ENCODE measurements at regions not wholly inside any gene's neighbourhood (a gene's known extent, or its start where the extent isn't known, plus 50 kb on each side); places are given as distances from the start of the nearest gene placed in this dataset.

DNA sequence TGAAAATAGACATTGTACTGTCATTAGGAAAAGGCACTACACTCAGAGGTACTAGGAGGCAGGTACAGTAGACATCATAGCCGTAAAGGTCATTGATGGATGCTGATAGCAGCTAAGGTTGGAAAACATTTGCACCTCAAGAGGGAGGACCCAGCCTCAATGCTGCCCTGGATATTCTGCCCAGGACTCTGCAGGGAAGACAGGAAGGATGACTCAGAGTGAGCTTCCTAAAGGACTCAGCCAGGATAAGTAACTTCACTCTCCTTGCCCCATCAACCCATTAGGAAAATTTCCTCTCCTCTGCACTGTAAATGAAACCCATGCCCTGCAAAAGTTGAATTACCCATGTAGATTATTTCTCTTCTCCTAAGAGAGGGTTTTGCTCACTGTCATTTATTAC, 617.9 kb upstream of the MKI67 start:
- no peak for ATAC-seq

DNA sequence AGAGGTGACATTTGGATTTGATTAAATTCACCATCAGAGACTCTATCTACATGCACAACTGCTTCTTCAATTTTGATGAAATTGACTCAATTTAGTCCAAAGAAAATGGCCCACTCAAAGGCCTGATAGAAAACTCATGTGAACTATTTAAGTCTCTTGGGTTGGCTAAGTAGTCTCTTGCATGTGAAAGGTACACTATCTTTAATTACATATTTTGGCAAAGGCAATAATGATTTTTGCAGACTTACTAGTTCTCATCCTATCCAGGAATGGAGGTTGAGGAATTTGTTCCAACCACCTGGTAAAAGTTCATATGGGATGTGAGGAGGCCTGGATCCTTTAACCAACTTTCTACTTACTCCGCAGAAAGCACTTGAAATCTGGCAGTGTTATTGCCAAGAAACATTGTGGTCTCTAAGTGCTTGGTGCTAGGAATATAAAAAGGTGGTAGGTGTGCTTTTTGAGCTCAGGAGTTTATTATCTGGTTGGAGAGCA, 618.6 kb upstream of the MKI67 start:
- intact Hi-C loops (cut with DNase I): no loop called here
- Histone ChIP-seq H3K27me3 (no peaks in the 10 kb centered on the region), H3K27ac (no peak overlapping the region), H3K4me3 (no peak overlapping the region), H3K9me3 (no peaks in the 10 kb centered on the region), H3K4me1 (no peaks in the 10 kb centered on the region), H3K36me3 (no peaks in the 10 kb centered on the region)
- DNase-seq (no peak), ATAC-seq (no peak)
- TF ChIP-seq, protein P1, sequence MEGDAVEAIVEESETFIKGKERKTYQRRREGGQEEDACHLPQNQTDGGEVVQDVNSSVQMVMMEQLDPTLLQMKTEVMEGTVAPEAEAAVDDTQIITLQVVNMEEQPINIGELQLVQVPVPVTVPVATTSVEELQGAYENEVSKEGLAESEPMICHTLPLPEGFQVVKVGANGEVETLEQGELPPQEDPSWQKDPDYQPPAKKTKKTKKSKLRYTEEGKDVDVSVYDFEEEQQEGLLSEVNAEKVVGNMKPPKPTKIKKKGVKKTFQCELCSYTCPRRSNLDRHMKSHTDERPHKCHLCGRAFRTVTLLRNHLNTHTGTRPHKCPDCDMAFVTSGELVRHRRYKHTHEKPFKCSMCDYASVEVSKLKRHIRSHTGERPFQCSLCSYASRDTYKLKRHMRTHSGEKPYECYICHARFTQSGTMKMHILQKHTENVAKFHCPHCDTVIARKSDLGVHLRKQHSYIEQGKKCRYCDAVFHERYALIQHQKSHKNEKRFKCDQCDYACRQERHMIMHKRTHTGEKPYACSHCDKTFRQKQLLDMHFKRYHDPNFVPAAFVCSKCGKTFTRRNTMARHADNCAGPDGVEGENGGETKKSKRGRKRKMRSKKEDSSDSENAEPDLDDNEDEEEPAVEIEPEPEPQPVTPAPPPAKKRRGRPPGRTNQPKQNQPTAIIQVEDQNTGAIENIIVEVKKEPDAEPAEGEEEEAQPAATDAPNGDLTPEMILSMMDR (IDR thresholded peaks at IDR 0.05): no peak

More for the DNA sequence above, 617.9 kb upstream of the MKI67 start:
- Histone ChIP-seq H3K4me3 (no peak overlapping the region), H3K27me3 (no peaks in the 10 kb centered on the region), H3K4me1 (no peaks in the 10 kb centered on the region), H3K9me3 (no peaks in the 10 kb centered on the region), H3K36me3 (no peaks in the 10 kb centered on the region), H3K27ac (no peak overlapping the region)
- TF ChIP-seq, protein P1 (IDR thresholded peaks at IDR 0.05): no peak
- DNase-seq: no peak
- intact Hi-C loops (cut with DNase I): no loop called here

DNA sequence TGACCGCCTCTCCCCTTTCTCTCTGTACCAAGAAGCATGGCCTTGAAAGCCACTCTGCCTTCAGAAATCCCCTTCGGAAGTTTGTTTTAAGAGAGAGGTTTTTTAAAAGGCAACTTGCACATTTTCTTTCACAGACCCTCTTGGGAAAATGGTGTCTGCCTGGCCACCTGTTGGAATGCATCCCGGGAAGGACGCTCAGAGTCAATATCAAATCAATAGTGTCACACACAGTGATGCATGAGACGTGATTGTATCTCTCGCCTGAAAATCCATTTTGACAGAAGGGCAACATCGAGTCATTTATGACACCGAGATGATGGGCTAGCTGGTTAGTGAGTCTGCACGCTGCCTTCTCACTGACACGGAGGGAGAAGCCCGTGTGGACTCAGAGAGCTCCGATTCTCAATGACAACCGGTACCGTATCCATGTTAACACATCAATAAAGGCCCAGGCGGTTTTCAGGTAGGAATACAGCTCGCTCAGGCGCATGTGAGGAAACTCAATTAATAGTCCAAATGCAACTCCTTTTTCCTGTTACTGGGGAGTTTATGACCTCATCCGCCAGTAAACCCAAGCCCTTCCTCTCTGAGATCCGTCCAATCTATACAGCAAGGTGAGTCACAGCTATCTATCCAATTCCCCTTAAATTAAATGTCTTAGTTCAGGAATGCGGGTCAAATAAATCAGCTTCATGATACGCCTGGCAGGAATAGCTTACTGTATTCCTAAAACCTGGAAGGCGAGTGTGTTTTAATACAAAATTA, 621.5 kb upstream of the MKI67 start:
- ATAC-seq: no peak
- no peak for DNase-seq
- Histone ChIP-seq H3K27ac (no peak overlapping the region), H3K4me1 (no peaks in the 10 kb centered on the region), H3K27me3 (no peaks in the 10 kb centered on the region), H3K4me3 (no peak overlapping the region), H3K36me3 (no peaks in the 10 kb centered on the region), H3K9me3 (no peaks in the 10 kb centered on the region)
- TF ChIP-seq, protein P1 (IDR thresholded peaks at IDR 0.05): no peak
- intact Hi-C loops (cut with DNase I): no loop called here

DNA sequence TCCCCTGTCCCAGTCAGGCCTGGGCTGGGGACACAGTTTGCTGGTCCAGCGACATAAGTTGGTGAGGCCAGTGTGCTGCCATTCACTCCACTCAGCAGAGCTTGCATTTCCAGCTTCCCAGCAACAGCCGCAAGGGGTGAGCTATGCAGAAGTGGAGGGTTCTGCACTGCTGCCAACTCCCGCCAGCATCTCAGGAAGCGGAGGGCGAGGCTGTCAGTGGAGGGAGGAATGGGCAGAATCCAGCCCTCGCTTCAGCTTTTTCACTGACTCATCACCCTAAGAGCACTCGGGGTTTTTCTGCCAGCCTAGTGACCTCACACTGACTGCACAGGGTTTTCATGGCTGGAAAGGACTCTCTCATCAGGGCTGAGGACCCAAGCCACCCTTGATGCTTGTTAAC, 625.1 kb upstream of the MKI67 start:
- Histone ChIP-seq H3K4me3 (no peak overlapping the region), H3K27ac (no peak overlapping the region), H3K27me3 (no peaks in the 10 kb centered on the region), H3K9me3 (no peaks in the 10 kb centered on the region), H3K36me3 (no peaks in the 10 kb centered on the region), H3K4me1 (no peaks in the 10 kb centered on the region)
- TF ChIP-seq, protein P1 (IDR thresholded peaks at IDR 0.05): no peak
- intact Hi-C loops (cut with DNase I): no loop called here
- peak; percentile 83 for ATAC-seq
- DNase-seq: no peak

DNA sequence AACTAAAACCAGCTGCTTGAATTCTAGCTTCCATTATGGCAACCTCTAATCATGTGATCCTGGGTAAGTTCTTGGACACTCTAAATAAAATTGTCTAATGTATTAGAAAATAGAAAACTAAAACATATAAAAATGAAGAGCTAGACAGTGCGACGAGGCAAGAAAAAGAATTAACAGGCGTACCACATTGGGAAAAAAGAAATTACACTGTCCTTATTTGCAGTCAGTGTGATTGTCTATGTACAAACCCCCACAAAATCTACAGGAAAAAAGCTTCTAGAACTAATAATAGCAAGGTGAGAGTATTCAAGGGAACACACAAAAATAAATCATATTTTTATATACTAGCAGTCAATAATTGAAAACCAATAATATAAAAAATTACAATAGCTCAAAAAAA, 625.6 kb upstream of the MKI67 start:
- intact Hi-C loops (cut with DNase I): no loop called here
- TF ChIP-seq, protein P1 (IDR thresholded peaks at IDR 0.05): no peak
- H3K27ac ChIP-seq: no peak overlapping the region
- no peak overlapping the region for H3K4me3 ChIP-seq
- DNase-seq (no peak), ATAC-seq (no peak)
- H3K27me3 ChIP-seq: no peaks in the 10 kb centered on the region
- no peaks in the 10 kb centered on the region for H3K9me3 ChIP-seq
- no peaks in the 10 kb centered on the region for H3K36me3 ChIP-seq
- H3K4me1 ChIP-seq: no peaks in the 10 kb centered on the region
